ENCODE measurements at regions not wholly inside any gene's neighbourhood (a gene's known extent, or its start where the extent isn't known, plus 50 kb on each side); places are given as distances from the start of the nearest gene placed in this dataset.
"Not testable (repeated sequence)": the region's sequence is repeated elsewhere in the genome, so short reads cannot be mapped to it uniquely, and the experiment has no call there.

DNA sequence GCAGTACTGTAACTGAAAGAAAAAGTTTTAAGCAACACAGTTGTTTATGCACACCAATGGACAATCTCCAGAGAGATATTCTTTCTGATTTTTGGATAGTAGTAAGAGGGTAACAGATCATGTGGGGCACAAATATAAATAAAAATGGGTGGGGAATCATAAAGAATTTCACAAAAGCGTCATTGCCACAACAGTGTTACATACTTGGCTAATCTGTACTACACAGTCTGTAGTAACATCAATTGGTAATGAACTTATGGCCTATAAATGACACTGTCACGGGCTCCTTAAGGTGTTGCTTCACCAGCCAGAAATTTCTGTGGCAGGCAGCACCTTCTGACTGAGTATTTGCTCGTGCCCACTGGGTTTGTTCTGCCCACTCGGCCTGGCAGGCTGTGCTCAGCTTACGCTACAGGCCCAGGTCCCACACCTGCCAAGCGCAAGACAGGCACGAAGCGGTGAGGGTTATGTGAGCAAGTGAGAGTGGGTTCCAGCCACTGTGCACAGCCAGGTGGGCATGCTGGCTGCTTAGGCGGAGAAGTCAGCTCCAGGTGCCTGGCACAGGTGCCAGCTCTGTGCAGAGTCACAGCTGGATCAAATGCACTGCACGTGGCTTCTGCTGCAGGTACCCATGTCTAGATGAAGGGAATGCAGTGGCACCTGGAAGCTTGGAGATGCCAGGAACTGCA is 532.5 kb upstream of the SLC39A10 start:
- DNase-seq: no peak

GRCh38 chr2:195122653-195123052 is 534.4 kb upstream of the SLC39A10 start:
- no peak for DNase-seq

DNA sequence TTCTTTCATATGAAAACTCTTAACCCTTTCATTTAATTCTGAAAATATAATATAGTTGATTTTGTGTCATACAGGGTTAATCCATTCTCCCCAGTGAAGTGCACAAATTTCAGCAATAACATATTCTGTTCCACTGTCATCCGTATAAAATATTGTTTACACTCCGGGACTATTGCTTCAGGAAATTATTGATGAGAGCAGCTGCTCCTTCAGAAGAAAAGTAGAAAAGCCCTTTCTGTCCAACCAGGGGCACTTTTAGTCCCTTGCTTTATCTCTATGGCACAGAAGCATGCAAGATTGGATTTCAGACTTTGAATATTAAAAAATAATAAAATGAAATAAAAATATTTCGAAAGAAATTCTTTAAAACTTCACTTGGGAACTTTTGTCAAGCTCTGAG is 535.7 kb upstream of the SLC39A10 start:
- DNase-seq: no peak

- no peak for DNase-seq
These were observed 537.8 kb upstream of the SLC39A10 start for GRCh38 chr2:195119231-195119630.

DNA sequence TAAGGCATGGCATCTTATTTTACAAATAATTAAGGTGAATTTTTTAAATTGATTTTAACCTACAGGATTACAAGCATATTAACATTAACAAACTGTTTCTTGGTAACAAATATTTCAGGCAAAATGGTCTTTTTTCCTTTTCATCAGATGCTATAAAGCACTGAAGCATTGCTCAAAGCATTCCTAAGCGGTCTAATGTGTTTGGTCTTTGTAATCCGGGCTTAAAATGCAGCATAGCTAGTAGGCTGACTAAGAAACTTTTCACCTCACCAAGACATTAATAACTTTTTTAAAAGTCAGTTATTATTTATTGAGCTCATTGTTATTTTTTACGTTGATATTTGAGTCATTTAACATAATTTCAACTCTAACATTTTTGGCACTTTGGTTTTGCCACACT is 538.8 kb upstream of the SLC39A10 start:
- no peak for DNase-seq

GRCh38 chr2:195117011-195117410 is 540.0 kb upstream of the SLC39A10 start:
- DNase-seq: no peak

- no peak for DNase-seq
These were observed 541.3 kb upstream of the SLC39A10 start for GRCh38 chr2:195115738-195116137.

DNA sequence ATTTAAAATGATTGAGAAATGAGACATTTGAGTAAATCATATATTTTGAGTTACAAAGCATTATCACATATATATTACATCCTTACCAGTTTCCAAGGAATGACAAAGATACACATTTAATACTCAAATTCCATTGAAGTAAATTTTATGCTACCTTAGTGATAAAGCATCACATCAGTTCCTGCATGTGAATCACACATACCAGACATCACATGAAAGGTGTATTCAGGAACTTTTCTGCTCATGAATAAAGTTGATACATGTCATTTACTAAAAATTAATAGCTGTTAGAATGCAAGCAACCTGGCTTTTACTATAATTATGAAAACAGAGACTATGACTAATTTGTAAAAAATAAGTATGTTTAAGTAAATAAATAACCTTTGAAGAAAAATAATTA is 548.8 kb upstream of the SLC39A10 start:
- no peak for DNase-seq

GRCh38 chr2:195106681-195107380 is 550.2 kb upstream of the SLC39A10 start:
- DNase-seq: no peak

DNA sequence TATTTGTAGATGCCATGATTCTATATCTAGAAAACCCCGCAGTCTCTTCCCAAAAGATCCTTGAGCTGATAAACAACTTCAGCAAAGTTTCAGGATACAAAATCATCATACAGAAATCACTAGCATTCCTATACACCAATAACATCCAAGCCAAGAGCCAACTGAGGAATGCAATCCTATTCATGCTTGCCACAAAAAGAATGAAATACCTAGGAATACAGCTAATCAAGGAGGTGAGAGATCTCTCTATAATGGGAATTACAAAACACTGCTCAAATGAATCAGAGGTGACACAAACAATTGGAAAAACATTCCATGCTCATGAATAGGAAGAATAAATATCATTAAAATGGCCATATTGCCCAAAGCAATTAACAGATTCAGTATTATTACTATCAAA is 551.4 kb upstream of the SLC39A10 start:
- no peak for DNase-seq

DNA sequence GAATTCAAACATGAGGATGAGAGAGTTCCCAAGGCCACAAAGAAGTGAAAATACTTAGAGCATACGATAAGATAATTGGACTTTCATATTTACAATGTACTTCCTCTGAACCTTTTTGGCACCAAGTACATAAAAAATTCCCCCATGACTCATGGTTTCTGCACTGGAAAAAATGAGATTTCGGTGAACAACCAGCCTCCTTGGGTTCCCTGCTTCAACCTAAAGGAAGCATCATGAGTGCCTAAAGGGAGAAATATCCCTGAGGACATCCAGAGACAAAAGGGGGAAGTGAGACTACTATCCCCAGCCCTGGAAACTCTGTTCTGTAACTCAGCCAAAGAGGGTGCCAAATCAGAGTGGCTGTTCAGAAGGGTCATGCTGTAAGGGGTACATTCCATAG is 562.7 kb upstream of the SLC39A10 start:
- no peak for DNase-seq

- no peak for DNase-seq
These were observed 564.7 kb upstream of the SLC39A10 start for GRCh38 chr2:195092341-195092740.

- not testable (repeated sequence) for DNase-seq
These were observed 584.2 kb upstream of the SLC39A10 start for GRCh38 chr2:195072806-195073205.

DNA sequence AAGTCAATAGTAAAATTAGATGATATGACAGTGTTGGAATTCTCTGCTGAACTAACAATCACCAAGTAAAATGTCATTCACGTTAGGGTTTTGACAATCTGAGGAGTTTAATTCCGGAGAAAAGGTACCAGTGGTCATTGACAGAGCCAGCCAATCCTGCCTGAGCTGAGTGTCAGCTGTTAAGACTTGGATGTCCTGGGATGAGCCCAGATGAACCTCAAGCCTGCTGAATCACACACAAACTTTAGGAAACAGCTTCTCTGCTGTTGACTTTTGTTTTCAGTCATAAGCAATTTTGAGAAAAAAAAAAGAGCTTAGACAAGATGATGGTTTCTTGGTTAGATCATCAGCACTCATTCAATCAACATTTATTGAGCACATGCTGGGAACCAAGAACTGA is 600.0 kb upstream of the SLC39A10 start:
- DNase-seq: no peak

DNA sequence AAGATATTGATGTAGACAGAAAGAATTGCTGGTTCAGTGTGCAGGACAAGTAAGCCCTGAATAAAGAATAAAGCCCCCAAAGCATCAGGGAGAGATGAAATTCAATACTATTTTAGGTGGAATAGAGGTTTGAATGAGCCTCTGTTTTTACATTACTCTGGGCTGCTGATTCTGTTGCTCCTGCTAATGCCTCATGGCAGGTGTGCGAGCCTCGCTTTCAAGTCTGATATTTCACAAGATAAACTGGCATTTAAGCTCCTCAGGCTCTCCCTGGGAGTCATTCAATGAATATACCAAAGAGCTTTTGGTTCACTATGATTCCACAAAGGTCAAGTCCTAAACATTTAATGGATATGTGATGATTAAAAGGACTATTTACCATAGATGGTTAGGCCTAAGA is 601.0 kb upstream of the SLC39A10 start:
- DNase-seq: no peak

DNA sequence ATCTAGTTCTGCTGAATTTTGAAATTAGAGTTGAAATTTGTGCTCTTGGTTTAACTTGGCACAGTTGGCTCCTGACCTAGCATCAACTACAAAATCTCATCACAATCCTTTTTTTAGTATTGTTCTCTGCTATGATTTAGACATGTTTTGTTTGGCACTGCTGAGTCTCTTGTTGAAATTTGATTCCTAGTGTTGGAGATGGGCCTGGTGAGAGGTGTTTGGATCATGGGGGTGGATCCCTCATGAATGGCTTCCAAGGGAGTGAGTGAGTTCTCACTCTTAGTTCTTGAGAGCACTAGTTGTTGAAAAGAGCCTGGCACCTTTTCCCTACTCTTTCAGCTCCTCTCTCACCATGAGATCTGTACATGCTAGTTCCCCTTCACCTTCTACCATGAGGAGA is 605.6 kb upstream of the SLC39A10 start:
- DNase-seq: no peak

- no peak for DNase-seq
These were observed 607.5 kb upstream of the SLC39A10 start for GRCh38 chr2:195049372-195050031.

DNA sequence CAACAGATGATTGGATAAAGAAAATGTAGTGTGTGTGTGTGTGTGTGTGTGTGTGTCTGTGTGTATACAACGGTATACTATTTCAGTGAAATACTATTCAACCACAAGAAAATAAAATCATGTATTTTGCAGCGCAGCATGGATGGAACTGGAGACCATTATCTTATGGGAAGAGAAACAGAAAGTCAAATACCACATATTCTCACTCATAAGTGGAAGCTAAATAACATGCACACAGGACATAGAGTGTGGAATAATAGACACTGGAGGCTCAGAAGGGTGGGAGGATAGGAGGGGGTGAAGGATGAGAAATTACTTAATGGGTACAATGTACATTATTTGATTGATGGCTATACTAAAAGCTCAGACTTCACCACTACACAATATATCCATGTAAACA is 609.1 kb upstream of the SLC39A10 start:
- no peak for DNase-seq

DNA sequence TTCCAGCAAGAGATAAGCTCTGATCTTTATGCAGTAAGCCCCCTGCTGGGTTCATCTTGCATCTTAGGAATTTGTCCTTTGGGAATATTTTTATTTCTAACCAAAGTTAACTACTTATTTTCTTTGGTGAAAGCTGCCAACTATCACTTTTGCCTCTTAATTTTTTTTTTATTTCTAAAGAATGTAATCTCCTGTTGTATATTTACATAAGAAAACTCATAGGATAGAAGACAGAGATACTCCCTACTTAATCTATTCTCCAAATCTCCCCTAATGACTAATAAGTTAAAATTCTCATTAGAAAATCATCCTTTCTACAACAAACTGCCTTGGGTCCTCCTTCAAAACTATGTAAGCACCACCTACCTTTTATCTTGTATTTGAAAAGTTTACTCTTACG is 612.2 kb upstream of the SLC39A10 start:
- no peak for DNase-seq

DNA sequence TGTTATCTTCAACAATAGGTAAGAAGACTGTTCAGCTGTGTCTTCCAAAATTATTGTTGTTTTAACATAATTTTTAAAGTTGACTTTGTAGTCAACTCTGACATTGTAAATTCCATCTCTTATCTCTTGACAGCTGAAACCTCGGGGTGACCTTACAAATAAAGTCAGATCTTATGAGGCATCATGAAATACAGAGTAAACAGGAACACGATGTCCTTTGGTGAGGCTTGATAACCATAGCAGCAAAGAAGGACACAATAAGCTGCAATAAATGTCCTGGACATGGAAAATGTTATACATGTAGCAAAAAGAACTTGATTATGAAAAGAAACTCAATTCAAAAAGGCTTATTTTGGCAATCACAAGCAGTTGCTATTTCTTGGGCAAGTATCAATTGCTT is 618.9 kb upstream of the SLC39A10 start:
- no peak for DNase-seq

- DNase-seq: no peak
These were observed 620.0 kb upstream of the SLC39A10 start for GRCh38 chr2:195037045-195037444.

GRCh38 chr2:195031411-195031810 is 625.6 kb upstream of the SLC39A10 start:
- DNase-seq: no peak

GRCh38 chr2:195029804-195030654 is 627.0 kb upstream of the SLC39A10 start:
- DNase-seq: no peak
